Kidney tubule cell (primary cell): ENCODE measurements at regions not wholly inside any gene's neighbourhood (a gene's known extent, or its start where the extent isn't known, plus 50 kb on each side); places are given as distances from the start of the nearest gene placed in this dataset.

Source experiments
- DNase-seq: peaks from one replicate; pipeline ENCODE4 v3.0.0-alpha.2; 2018; ENCODE audit warnings: low spot score

DNA sequence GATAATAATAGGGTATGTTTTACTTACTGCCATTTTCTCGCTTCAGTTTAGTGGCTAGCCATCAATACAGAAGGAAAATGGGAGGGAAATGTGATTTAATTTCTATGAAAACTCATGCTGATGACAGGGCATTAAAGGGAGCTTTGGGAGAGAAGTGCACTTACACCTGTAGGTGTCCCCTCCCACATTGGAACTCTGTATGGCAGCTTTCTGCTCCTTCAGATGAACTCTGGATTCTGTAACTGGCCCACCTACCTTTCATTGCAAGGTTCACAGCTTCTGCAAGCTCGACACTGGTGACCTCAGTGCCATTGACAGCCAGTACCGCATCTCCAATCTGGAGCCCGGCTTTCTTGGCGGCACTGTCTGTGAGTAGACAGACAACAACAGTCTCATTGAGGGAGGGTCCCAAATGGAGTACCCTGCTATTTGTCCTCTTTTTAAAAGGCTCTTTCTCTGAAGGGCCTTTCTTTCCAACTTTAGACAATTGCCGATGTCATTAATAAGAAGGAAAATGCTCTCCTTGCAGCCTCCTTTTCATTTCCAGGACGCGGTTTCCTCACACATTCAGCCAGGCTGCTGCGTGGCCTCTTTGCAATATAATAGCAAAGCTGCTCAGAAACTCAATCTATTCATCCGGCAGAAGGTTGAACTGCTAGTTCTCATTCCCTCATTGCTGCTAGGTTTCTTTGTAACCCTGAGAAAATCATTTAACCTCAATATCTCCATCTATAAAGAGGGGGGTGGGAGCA is 63.6 kb downstream of the NUDT12 start:
- DNase-seq, result no peak

DNA sequence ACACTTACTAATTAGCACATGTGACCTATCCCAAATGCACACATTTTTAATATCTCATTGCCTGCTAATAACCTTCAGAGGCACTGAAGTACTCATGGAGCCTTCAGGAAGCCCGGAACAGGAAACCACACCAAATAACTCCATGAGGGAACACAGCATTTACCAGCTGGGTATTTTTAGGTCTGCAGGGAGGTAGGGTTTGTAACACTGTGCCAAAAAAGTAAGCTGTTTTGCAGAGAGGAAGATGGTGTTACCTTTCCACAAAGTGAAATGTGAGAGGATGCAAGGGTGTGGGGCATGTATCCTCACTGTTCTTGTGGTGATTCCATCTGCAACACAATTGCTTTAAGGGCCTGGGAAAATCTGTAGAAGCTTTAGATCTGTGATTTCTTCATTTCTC is 64.4 kb downstream of the NUDT12 start:
- DNase-seq, result no peak

- DNase-seq, result no peak
Measured at GRCh38 chr5:103497781-103498180, 64.8 kb downstream of the NUDT12 start.

- DNase-seq, result no peak
Measured at GRCh38 chr5:103490030-103490739, 72.4 kb downstream of the NUDT12 start.

DNA sequence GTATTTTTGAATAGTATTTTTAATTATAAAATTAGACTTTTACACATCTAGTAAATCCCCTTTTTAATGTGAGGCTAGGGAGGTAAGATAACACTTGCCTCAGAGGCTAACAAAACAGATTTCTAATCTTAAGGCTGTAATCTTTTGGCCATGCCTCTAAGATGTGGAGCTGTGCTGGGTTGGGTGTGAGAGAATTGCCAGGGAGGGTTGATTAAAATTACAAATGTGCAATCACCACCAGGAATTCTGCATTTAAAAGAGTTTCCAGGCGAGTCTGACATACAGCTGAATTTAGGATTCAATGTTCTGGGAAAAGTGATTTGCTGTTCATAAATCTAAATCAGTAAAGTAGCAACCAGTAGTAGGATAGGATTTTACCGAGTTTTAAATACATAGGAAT is 73.3 kb downstream of the NUDT12 start:
- DNase-seq, result no peak

GRCh38 chr5:103487822-103488493 is 74.6 kb downstream of the NUDT12 start:
- DNase-seq, result no peak

DNA sequence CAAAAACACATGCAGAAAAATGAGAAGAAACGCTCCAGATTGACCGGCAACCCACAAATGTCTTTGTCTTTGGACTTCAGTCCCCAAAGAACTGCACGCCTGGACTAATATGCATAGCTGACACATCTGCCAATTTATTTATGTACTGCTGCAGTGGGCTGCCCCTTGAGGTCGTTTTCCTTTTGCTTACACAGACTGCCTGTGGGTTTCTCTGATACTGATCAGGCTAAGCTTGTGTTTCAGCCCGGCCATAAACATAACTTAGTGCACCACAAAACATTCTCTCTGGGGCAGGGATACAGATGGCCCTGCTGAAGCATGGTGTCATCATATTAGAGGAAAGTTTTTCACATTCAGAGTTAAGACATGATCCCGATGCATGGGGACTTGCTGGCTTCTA is 75.4 kb downstream of the NUDT12 start:
- DNase-seq, result no peak

DNA sequence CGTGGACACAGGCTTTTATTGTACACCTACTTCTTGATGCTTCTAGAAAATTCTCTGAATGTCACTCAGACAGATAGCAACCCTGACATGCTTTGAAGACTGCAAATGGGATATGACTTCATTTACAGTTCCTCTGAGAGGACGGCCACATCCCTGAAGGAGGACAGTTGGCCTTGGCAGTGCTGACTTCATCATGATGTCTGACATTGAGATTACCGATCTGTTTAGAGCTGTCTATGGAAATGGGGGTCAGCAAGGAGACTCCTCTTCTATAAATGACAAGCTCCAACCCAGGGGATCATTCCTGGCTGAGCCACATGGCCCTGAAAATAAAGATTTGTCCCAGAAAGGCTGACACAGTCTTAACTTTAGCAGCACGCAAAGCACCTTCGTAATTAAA is 75.8 kb downstream of the NUDT12 start:
- DNase-seq, result no peak

- no peak for DNase-seq
Measured at GRCh38 chr5:103480246-103480645, 82.3 kb downstream of the NUDT12 start.

DNA sequence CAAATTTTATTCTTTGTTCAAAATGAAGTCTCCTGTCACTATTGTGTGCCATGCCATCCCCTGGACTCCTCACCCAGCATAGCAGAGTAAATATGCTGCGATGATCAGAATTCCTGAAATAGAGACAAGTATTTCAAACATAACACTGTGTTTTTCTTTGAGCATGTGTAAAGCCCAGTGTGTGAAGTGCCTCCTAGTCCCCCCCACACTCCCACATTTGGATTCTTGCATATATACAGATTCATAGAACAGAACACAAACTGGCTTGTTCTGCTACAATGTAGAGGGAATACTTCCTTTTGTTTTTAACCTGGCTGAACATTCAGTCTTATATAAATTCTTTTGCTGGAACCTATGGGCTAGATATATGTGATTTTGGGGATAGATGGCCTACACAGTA is 84.9 kb downstream of the NUDT12 start:
- DNase-seq, result no peak

DNA sequence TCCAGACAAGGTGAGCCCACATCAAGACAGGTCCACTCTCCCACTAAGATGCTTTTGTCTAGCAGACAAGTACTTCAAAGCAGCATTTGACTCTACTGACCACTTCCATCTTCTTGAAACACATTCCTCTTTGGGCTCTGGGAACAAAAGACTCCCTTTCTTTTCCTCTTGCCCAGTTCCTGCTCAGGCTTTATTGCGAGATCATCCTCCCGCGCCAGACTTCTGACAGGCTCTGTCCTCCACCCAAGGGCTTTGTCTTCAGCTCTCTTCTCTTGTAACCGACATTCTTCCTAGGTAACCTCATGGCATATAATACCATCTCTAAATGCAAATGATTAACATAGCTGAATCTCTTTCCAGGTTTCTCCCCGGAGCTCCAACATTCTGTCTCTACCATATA is 85.8 kb downstream of the NUDT12 start:
- peak; percentile 46 for DNase-seq

GRCh38 chr5:103475629-103476240 is 86.9 kb downstream of the NUDT12 start:
- DNase-seq, result peak; percentile 66

- DNase-seq, result no peak
Measured at GRCh38 chr5:103474677-103475076, 87.9 kb downstream of the NUDT12 start.

- no peak for DNase-seq
Measured at GRCh38 chr5:103473725-103474124, 88.9 kb downstream of the NUDT12 start.

DNA sequence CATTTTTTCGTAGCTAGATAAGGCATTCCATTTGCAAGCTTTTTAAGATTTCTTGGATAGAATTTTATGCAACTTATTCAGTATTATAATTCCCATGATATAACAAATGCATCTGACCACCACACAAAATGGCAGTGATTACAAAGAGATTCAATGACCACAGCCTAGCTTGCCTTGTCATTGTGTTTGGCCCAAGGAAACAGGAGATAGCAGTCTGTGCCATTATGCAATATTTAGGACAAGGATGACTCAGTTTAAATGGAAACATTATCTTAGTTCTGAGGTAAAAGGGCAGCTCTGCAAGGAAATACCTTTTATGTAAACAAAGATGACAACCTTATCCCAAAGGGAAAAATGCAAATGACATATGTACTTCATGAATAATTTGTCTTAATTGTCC is 89.8 kb downstream of the NUDT12 start:
- DNase-seq, result no peak

DNA sequence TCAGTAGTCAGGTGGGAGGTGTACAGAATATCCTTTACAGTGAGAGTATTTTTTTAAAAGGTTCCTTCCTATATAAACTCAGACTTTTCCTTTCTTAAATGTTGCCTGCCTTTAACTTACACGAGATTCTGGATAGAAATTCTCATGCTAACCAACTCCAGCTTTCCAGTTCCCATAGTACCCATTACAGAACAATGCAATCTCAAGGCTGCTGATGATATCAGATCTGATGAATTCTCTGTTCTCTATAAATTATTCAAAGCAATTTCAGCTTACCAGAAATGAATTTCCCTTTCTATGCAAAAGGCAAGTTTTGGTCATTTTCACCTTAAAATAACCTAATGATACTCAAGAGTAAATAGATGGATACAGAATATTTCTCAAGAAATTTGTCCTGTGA is 90.3 kb downstream of the NUDT12 start:
- no peak for DNase-seq

DNA sequence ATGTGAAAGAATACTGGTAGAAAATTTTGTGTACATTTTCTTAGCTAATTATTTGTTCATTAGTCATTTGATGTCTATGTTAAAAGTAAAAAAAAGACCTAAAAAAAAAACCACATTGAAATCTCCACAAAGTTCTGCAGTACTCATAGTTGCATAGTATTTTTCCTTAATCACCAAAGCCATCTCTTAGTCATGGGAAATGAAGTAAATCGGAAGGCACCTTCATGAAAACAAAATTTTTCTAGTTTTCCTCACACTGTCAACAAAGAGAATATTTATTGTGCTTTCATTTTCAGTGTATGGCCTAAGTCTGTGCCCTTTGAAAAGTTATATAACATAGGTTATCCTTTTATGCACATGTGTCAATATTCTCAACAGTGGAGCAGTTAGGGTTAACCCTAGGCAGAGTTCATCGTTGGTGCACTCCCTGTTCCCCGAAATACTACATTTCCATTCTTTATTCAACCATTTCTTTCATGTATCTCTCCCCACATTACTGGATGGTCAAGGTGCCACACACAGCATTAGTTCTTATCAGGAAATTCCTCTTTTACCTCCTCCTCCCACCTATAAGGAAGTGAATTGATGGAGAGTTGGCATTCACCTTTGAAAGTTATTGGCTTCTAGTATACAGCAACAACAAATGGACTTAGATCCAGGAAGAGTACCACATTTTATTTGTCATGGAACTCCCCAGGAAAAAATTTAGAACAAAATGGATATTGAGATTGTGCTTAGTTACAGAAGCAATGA is 93.1 kb downstream of the NUDT12 start:
- DNase-seq, result peak; percentile 41

- no peak for DNase-seq
Measured at GRCh38 chr5:103467831-103468230, 94.8 kb downstream of the NUDT12 start.

GRCh38 chr5:103466495-103466894 is 96.1 kb downstream of the NUDT12 start:
- peak; percentile 28 for DNase-seq

GRCh38 chr5:103465891-103466290 is 96.7 kb downstream of the NUDT12 start:
- no peak for DNase-seq

- peak; percentile 13 for DNase-seq
Measured at GRCh38 chr5:103464835-103465484, 97.6 kb downstream of the NUDT12 start.
